Loucy (cell line): ENCODE measurements at regions not wholly inside any gene's neighbourhood (a gene's known extent, or its start where the extent isn't known, plus 50 kb on each side); places are given as distances from the start of the nearest gene placed in this dataset.

Source experiments
- H2AFZ ChIP-seq: fragments of 200-600 bp; sonication (generic); 2 replicates; pipeline ENCODE4 v1.6.0; 2016; ENCODE audit warnings: antibody characterized with exemption, mild to moderate bottlenecking, low read length, moderate library complexity
- H3F3A ChIP-seq: fragments of 200-600 bp; 2 replicates; pipeline ENCODE4 v1.6.0; 2016; ENCODE audit warnings: antibody characterized with exemption, low read depth, mild to moderate bottlenecking
- H3K27me3 ChIP-seq: fragments of 200-600 bp; sonication (generic); 2 replicates; pipeline ENCODE4 v1.6.1; 2014; ENCODE audit warnings: low read length, mild to moderate bottlenecking; ENCODE audit not compliant: insufficient read depth, poor library complexity, severe bottlenecking
- H3K36me3 ChIP-seq: fragments of 200-600 bp; sonication (generic); 2 replicates; pipeline ENCODE4 v1.6.1; 2016; ENCODE audit warnings: low read length; ENCODE audit not compliant: insufficient read depth
- H3K4me1 ChIP-seq: fragments of 200-600 bp; sonication (generic); 2 replicates; pipeline ENCODE4 v1.5.1; 2014; ENCODE audit warnings: low read length, mild to moderate bottlenecking; ENCODE audit not compliant: insufficient read depth, poor library complexity, severe bottlenecking
- H3K4me2 ChIP-seq: fragments of 200-600 bp; sonication (generic); 2 replicates; pipeline ENCODE4 v1.6.0; 2014; ENCODE audit warnings: antibody characterized with exemption, low read length, low read depth, mild to moderate bottlenecking; ENCODE audit not compliant: poor library complexity, severe bottlenecking
- H3K4me3 ChIP-seq: fragments of 200-600 bp; sonication (generic); 2 replicates; pipeline ENCODE4 v1.5.1; 2014; ENCODE audit warnings: low read length, mild to moderate bottlenecking, mixed read lengths; ENCODE audit not compliant: poor library complexity, severe bottlenecking
- H3K79me2 ChIP-seq: fragments of 200-600 bp; sonication (generic); 2 replicates; pipeline ENCODE4 v1.6.1; 2014; ENCODE audit warnings: low read length; ENCODE audit not compliant: insufficient read depth
- H3K9ac ChIP-seq: fragments of 200-600 bp; sonication (generic); 2 replicates; pipeline ENCODE4 v1.6.0; 2014; ENCODE audit warnings: mild to moderate bottlenecking, low read depth, low read length, moderate library complexity; ENCODE audit not compliant: poor library complexity, severe bottlenecking
- H3K9me2 ChIP-seq: fragments of 200-600 bp; sonication (generic); replicated peaks from 2 replicates; pipeline ENCODE4 v1.6.1; 2016; ENCODE audit warnings: low read depth, low read length, mixed read lengths
- H3K9me3 ChIP-seq: fragments of 200-600 bp; sonication (generic); 2 replicates; pipeline ENCODE4 v1.6.1; 2014; ENCODE audit warnings: mild to moderate bottlenecking, antibody characterized with exemption, low read length, low read depth; ENCODE audit not compliant: insufficient read depth
- H4K20me1 ChIP-seq: fragments of 200-600 bp; sonication (generic); 2 replicates; pipeline ENCODE4 v1.6.0; 2014; ENCODE audit warnings: antibody characterized with exemption, low read length, mild to moderate bottlenecking; ENCODE audit not compliant: insufficient read depth, poor library complexity, severe bottlenecking
- CTCF ChIP-seq: fragments of 200-600 bp; sonication (generic); conservative IDR thresholded peaks from 2 replicates; pipeline ENCODE4 v1.5.1; 2014; ENCODE audit warnings: mild to moderate bottlenecking, antibody characterized with exemption, low read length
- EZH2phosphoT487 ChIP-seq: fragments of 200-600 bp; IDR thresholded peaks from 2 replicates; pipeline ENCODE4 v1.6.1; 2018; ENCODE audit warnings: antibody characterized with exemption, mild to moderate bottlenecking, moderate library complexity, borderline replicate concordance

GRCh38 chr12:84786622-84787021, 126.0 kb downstream of the SLC6A15 start:
- H3K4me2 ChIP-seq: no peak overlapping the region
- no peak overlapping the region for H2AFZ ChIP-seq
- TF ChIP-seq EZH2phosphoT487: no peak
- TF ChIP-seq CTCF: no peak
- no peaks in the 10 kb centered on the region for H3K9me2 ChIP-seq
- H4K20me1 ChIP-seq: no peaks in the 10 kb centered on the region
- no peaks in the 10 kb centered on the region for H3K27me3 ChIP-seq
- no peak overlapping the region for H3K4me3 ChIP-seq
- H3K36me3 ChIP-seq: no peaks in the 10 kb centered on the region
- no peak overlapping the region for H3K9ac ChIP-seq
- H3F3A ChIP-seq: no peaks in the 10 kb centered on the region
- no peaks in the 10 kb centered on the region for H3K4me1 ChIP-seq
- no peaks in the 10 kb centered on the region for H3K9me3 ChIP-seq
- H3K79me2 ChIP-seq: no peaks in the 10 kb centered on the region

GRCh38 chr12:84785951-84786350, 126.6 kb downstream of the SLC6A15 start:
- Histone ChIP-seq H3F3A (no peaks in the 10 kb centered on the region), H3K9me3 (no peaks in the 10 kb centered on the region), H3K79me2 (no peaks in the 10 kb centered on the region), H2AFZ (no peak overlapping the region), H3K4me2 (no peak overlapping the region), H4K20me1 (no peaks in the 10 kb centered on the region), H3K27me3 (no peaks in the 10 kb centered on the region), H3K4me1 (no peaks in the 10 kb centered on the region), H3K36me3 (no peaks in the 10 kb centered on the region), H3K4me3 (no peak overlapping the region), H3K9ac (no peak overlapping the region), H3K9me2 (no peaks in the 10 kb centered on the region)
- TF ChIP-seq EZH2phosphoT487: no peak
- TF ChIP-seq CTCF: no peak

- Histone ChIP-seq H3K9ac (no peak overlapping the region), H4K20me1 (no peaks in the 10 kb centered on the region), H3K79me2 (no peaks in the 10 kb centered on the region), H3F3A (no peaks in the 10 kb centered on the region), H3K4me1 (no peaks in the 10 kb centered on the region), H3K4me3 (no peak overlapping the region), H3K36me3 (no peaks in the 10 kb centered on the region), H3K9me2 (no peaks in the 10 kb centered on the region), H3K4me2 (no peak overlapping the region), H3K9me3 (no peaks in the 10 kb centered on the region), H2AFZ (no peak overlapping the region), H3K27me3 (no peaks in the 10 kb centered on the region)
- TF ChIP-seq EZH2phosphoT487 (no peak), CTCF (no peak)
Measured at GRCh38 chr12:84785281-84785680, 127.3 kb downstream of the SLC6A15 start.
